GM06990 (cell line): ENCODE measurements at regions not wholly inside any gene's neighbourhood (a gene's known extent, or its start where the extent isn't known, plus 50 kb on each side); places are given as distances from the start of the nearest gene placed in this dataset.

ENCODE experiments used
- DNase-seq: peaks from one replicate; pipeline ENCODE4 v3.0.0-alpha.2; 2011; ENCODE audit not compliant: insufficient read length; ENCODE audit errors: extremely low read depth
- H3K27me3 ChIP-seq: replicated peaks from 2 replicates; pipeline ENCODE4 v1.6.0; 2011; ENCODE audit warnings: low read length; ENCODE audit not compliant: control insufficient read depth, insufficient read depth
- H3K36me3 ChIP-seq: 2 replicates; pipeline ENCODE4 v1.5.1; 2011; ENCODE audit warnings: low read length; ENCODE audit not compliant: control insufficient read depth, insufficient read depth
- H3K4me3 ChIP-seq: replicated peaks from 2 replicates; pipeline ENCODE4 v1.5.1; 2011; ENCODE audit warnings: low read depth, mild to moderate bottlenecking, control low read depth, low read length
- TF ChIP-seq, protein P1 (sequence below): IDR thresholded peaks from 2 replicates; pipeline ENCODE4 v1.5.1; 2011; ENCODE audit warnings: low read length, control low read depth, mild to moderate bottlenecking, inconsistent platforms; ENCODE audit not compliant: insufficient read depth, poor library complexity, severe bottlenecking

DNA sequence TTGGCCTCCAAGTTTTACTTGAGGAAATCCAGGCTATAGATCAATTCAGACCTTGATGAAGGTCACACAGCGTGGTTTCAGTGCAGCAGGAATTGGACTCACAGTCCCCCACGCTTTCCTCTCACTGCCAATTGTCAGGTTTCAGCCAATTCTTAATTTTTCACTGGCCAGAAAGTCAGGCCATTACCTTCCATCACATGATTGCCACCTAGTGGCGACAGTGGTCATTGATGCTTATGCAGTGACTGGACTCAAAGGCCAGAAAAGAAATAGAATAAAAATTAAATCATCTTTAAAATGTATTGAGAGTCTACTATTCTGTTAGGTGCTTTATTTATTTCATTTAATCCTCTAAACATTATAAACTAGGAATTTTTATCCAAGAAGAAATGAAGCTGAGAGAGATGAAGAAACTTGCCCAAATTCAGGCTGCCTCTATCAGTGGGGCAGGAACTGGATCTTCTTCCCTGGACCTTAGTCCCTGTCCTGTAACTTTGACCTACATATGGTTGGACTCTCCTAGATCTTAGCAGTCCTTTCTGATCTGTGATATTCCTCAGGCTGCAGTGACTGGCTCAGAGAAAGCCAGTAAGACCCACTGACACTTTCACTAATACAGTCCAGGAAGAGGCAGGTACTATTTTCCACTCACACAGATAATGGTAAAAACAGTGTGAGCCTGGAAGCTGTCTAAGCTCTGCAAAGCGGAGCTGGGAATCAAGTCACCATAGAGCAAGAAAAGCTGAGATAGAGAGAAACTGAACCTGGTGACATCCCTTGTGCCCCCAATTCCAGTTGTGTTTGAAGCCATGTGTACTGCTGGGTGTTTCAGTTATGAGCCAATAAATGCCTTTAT is 133.3 kb downstream of the ELOVL4 start:
- no peaks in the 10 kb centered on the region for H3K27me3 ChIP-seq
- TF ChIP-seq, protein P1, sequence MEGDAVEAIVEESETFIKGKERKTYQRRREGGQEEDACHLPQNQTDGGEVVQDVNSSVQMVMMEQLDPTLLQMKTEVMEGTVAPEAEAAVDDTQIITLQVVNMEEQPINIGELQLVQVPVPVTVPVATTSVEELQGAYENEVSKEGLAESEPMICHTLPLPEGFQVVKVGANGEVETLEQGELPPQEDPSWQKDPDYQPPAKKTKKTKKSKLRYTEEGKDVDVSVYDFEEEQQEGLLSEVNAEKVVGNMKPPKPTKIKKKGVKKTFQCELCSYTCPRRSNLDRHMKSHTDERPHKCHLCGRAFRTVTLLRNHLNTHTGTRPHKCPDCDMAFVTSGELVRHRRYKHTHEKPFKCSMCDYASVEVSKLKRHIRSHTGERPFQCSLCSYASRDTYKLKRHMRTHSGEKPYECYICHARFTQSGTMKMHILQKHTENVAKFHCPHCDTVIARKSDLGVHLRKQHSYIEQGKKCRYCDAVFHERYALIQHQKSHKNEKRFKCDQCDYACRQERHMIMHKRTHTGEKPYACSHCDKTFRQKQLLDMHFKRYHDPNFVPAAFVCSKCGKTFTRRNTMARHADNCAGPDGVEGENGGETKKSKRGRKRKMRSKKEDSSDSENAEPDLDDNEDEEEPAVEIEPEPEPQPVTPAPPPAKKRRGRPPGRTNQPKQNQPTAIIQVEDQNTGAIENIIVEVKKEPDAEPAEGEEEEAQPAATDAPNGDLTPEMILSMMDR, result peak; percentile 84
- H3K4me3 ChIP-seq, result no peak overlapping the region
- DNase-seq, result peak; percentile 4
- H3K36me3 ChIP-seq, result no peaks in the 10 kb centered on the region

DNA sequence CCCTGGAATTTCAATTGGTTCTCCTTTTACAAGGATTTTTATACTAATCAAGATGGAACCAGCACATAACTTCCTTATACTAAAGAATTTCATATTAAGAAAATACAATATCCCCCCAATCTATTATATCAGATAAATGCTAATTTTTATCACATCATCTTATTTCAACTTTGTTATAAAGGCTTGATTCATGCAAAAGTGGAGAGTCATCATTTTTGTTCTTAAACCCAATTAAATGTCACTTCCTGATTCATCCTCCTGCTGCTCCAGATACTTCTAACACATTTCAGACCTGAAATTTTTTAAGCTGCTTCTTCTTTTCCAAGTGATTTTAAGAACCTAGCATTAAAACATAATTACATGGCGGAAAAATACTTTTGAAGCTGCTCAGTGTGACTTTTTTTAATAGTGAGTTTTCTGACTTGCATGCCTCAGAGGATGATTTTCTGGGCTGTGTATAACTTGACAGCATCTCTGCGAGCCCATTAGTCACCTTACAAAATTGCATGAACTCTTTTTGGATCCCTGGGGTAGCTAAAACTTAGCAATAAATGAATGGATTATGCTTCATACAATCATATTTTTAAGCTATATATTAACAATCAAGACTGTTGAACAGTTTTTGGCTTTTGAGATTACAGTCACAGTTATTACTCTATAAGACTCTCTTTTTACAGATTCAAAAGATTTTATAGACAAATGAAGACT is 134.1 kb downstream of the ELOVL4 start:
- no peaks in the 10 kb centered on the region for H3K27me3 ChIP-seq
- no peak for DNase-seq
- H3K4me3 ChIP-seq, result no peak overlapping the region
- TF ChIP-seq, protein P1, result no peak
- H3K36me3 ChIP-seq, result no peaks in the 10 kb centered on the region

DNA sequence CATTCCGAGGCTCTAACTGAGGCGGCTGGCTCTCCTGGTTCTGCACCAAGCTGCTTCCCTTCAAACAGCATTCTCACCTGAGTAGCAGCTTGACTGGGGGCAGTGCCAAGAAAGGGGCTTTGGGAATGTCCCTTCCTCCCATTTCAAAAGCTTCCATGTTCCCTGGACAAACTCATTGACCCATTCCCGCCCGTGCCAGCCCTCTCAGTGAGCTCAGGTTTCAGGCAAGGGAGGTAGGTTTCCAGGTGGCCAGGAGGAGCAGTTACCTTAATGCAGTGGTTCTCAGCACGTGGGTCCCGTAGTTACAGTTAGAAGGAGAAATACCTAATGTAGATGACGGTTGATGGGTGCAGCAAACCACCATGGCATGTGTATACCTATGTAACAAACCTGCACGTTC is 135.2 kb downstream of the ELOVL4 start:
- no peaks in the 10 kb centered on the region for H3K27me3 ChIP-seq
- no peaks in the 10 kb centered on the region for H3K36me3 ChIP-seq
- DNase-seq, result no peak
- H3K4me3 ChIP-seq, result no peak overlapping the region
- TF ChIP-seq, protein P1, result no peak

DNA sequence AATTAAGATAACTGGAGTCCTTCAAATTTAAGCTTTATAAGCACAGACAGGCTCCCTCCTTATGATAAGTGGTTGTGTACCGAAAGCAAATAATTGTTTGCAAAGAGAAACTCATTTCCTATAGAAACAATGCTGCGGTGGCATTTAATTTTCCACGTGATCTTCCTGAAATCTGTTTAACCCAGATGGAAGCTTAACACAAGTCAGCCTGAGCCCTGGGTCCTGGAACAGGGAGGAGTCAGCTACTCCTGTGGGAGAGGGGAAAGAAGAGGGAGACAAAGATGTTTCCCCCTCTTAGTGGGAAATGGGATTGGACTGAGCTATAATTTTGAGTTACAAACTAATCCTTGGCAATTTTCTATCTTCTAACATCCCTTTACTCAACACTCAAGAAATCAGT is 136.5 kb downstream of the ELOVL4 start:
- no peak for DNase-seq
- TF ChIP-seq, protein P1, result no peak
- H3K4me3 ChIP-seq, result no peak overlapping the region
- H3K27me3 ChIP-seq, result no peaks in the 10 kb centered on the region
- H3K36me3 ChIP-seq, result no peaks in the 10 kb centered on the region

DNA sequence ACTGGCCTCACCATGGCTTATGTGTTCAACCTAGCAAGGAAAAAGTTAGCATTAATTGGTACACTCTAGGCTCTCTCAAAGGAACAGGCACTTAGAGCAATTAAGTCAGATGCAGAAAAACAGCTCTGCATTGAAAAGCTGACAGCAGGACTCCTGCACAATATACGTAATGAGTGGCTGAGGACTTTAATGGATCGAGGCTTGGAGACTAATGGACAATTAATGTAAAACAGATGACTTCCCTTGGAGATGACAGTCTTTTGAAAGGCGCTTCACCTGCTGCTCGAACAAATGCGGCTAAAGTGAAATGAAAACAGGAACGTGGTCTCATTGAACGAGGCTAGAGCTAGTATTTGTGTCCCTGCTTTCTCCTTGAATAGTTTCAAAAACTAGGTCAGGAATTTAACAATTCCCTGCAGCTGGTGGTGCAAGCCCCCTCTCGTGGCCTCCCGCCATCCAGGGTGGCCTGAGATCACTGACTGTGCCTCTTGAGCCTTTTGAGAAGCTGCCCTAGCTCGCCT is 137.1 kb downstream of the ELOVL4 start:
- Histone ChIP-seq H3K36me3 (no peaks in the 10 kb centered on the region), H3K27me3 (no peaks in the 10 kb centered on the region), H3K4me3 (no peak overlapping the region)
- DNase-seq, result no peak
- TF ChIP-seq, protein P1, result no peak
